H1 (cell line): ENCODE measurements at regions not wholly inside any gene's neighbourhood (a gene's known extent, or its start where the extent isn't known, plus 50 kb on each side); places are given as distances from the start of the nearest gene placed in this dataset.

Experiments used
- CBX8 ChIP-seq: fragments of 300-800, 300-1000 bp; sonication (generic); IDR thresholded peaks from 2 replicates; pipeline ENCODE4 v1.7.1; 2016; ENCODE audit warnings: low read depth, low read length, borderline replicate concordance
- CHD2 ChIP-seq: IDR thresholded peaks from 2 replicates; pipeline ENCODE4 v1.6.1; 2012; ENCODE audit warnings: low read length, improper control_type of control experiment
- JUND ChIP-seq: IDR thresholded peaks from 2 replicates; pipeline ENCODE4 v1.6.1; 2011; ENCODE audit warnings: mild to moderate bottlenecking, improper control_type of control experiment, low read length
- TCF12 ChIP-seq: IDR thresholded peaks from 2 replicates; pipeline ENCODE4 v1.6.1; 2011; ENCODE audit warnings: low read depth, mild to moderate bottlenecking, low read length
- YY1 ChIP-seq: IDR thresholded peaks from 2 replicates; pipeline ENCODE4 v1.6.1; 2011; ENCODE audit warnings: low read depth, mild to moderate bottlenecking, low read length
- TF ChIP-seq, protein P1 (sequence below): IDR thresholded peaks from 2 replicates; pipeline ENCODE4 v1.6.1; 2012; ENCODE audit warnings: inconsistent platforms

DNA sequence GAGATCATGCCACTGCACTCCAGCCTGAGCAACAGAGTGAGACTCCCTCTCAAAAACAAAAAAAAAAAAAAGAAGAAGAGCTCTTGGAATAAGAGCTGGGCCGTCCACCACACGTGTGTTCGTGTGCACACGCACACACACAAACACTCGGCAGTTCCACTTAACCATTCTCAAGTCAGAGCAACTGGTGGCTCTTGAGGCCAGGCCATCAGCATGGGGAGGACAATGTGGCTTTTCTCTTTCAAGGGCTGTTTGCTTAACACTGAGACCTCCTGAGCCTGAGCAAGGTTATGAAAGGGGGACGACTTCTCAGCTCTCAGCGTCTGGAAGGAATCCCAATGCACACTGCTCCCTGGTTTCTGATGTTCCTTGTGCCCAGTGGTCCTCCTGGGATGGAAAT is 444.9 kb downstream of the SOX9 start (continued):
- TF ChIP-seq, protein P1, sequence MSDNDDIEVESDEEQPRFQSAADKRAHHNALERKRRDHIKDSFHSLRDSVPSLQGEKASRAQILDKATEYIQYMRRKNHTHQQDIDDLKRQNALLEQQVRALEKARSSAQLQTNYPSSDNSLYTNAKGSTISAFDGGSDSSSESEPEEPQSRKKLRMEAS: no peak
- TF ChIP-seq JUND: no peak
- no peak for TF ChIP-seq CBX8
- TF ChIP-seq TCF12: no peak
- TF ChIP-seq YY1: no peak
- TF ChIP-seq CHD2: no peak
